ENCODE measurements at regions not wholly inside any gene's neighbourhood (a gene's known extent, or its start where the extent isn't known, plus 50 kb on each side); places are given as distances from the start of the nearest gene placed in this dataset.
A peak's percentile ranks its signal among the peaks of the same experiment; 100 is the strongest.

GRCh38 chr12:41680155-41680554 is 464.5 kb downstream of the GXYLT1 start:
- no peak overlapping the region for H3K27ac ChIP-seq
- TF ChIP-seq CTCF (IDR thresholded peaks at IDR 0.05; ENCODE audit: low read depth, low read length): no peak
- no peak for DNase-seq
- no peak overlapping the region for H3K4me3 ChIP-seq (ENCODE audit: low read depth, low read length)
- H3K36me3 ChIP-seq: no peaks in the 10 kb centered on the region
- no peaks in the 10 kb centered on the region for H3K9me3 ChIP-seq (ENCODE audit: severe bottlenecking)
- H3K27me3 ChIP-seq (ENCODE audit: insufficient read depth, low read depth, severe bottlenecking): no peaks in the 10 kb centered on the region

- Histone ChIP-seq H3K27me3 (ENCODE audit: insufficient read depth, low read depth, severe bottlenecking) (no peaks in the 10 kb centered on the region), H3K4me3 (ENCODE audit: low read depth, low read length) (no peak overlapping the region), H3K27ac (no peak overlapping the region), H3K9me3 (ENCODE audit: severe bottlenecking) (no peaks in the 10 kb centered on the region), H3K36me3 (no peaks in the 10 kb centered on the region)
- DNase-seq: peak; percentile 23
- TF ChIP-seq CTCF (IDR thresholded peaks at IDR 0.05; ENCODE audit: low read depth, low read length): peak; percentile 62
Measured at GRCh38 chr12:41663598-41664265, 475.6 kb downstream of the PDZRN4 start.

DNA sequence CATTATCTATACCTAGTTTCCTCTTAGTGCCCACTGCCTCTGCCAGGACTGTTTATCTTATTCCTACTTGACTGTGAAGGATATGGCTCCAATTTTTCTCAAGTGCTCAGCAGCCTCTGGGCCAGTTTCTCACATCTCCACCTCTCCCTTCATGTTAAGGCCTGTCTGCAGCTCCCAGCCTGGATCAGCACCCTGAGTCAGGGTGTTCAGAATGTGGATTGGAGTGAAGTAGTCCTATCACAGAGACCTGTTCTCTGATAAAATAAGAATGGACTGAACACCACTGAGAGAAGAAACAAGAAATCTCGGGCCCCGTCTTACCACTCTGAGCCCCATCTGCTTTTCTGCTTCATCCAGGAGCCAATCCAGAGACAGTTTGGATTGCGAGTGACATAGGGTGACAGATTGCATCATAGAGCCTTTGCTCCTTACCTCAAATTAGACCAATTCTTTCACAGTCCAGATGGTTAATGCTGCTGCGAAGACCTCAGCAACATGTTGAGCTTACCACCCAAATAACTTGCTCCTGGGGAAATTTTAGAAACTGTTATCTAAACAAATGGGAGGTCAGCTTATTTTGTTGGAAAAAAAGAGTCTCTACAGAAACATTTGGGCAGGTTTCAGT is 473.1 kb downstream of the PDZRN4 start:
- H3K27ac ChIP-seq: peak overlapping the region; percentile 70
- H3K9me3 ChIP-seq (ENCODE audit: severe bottlenecking): no peaks in the 10 kb centered on the region
- H3K27me3 ChIP-seq (ENCODE audit: insufficient read depth, low read depth, severe bottlenecking): no peaks in the 10 kb centered on the region
- H3K36me3 ChIP-seq: no peaks in the 10 kb centered on the region
- peak; percentile 46 for DNase-seq
- TF ChIP-seq CTCF (IDR thresholded peaks at IDR 0.05; ENCODE audit: low read depth, low read length): no peak
- H3K4me3 ChIP-seq (ENCODE audit: low read depth, low read length): no peak overlapping the region

- H3K27me3 ChIP-seq (ENCODE audit: insufficient read depth, low read depth, severe bottlenecking): no peaks in the 10 kb centered on the region
- H3K36me3 ChIP-seq: no peaks in the 10 kb centered on the region
- no peak overlapping the region for H3K4me3 ChIP-seq (ENCODE audit: low read depth, low read length)
- H3K27ac ChIP-seq: no peak overlapping the region
- H3K9me3 ChIP-seq (ENCODE audit: severe bottlenecking): no peaks in the 10 kb centered on the region
- DNase-seq: no peak
- TF ChIP-seq CTCF (IDR thresholded peaks at IDR 0.05; ENCODE audit: low read depth, low read length): no peak
Measured at GRCh38 chr12:41656454-41656853, 468.3 kb downstream of the PDZRN4 start.

GRCh38 chr12:41653386-41654326 is 465.5 kb downstream of the PDZRN4 start:
- no peaks in the 10 kb centered on the region for H3K27me3 ChIP-seq (ENCODE audit: insufficient read depth, low read depth, severe bottlenecking)
- H3K9me3 ChIP-seq (ENCODE audit: severe bottlenecking): no peaks in the 10 kb centered on the region
- TF ChIP-seq CTCF (IDR thresholded peaks at IDR 0.05; ENCODE audit: low read depth, low read length): no peak
- DNase-seq: no peak
- no peak overlapping the region for H3K4me3 ChIP-seq (ENCODE audit: low read depth, low read length)
- no peaks in the 10 kb centered on the region for H3K36me3 ChIP-seq
- H3K27ac ChIP-seq: no peak overlapping the region
